Fibroblast of lung (primary cell): ENCODE measurements at regions not wholly inside any gene's neighbourhood (a gene's known extent, or its start where the extent isn't known, plus 50 kb on each side); places are given as distances from the start of the nearest gene placed in this dataset.

ENCODE experiments used
- DNase-seq, 2 donors: peaks; one replicate each; pipeline versions ENCODE4 v3.0.0 to v3.0.0-alpha.2; 2010; ENCODE audit warnings: low read depth in 2 of 2
- H2AFZ ChIP-seq: 2 replicates; pipeline ENCODE4 v1.5.1; 2012; ENCODE audit warnings: low read length, control low read depth, inconsistent platforms
- H3K27ac ChIP-seq: 2 replicates; pipeline ENCODE4 v1.5.1; 2011; ENCODE audit warnings: low read length, control low read depth; ENCODE audit not compliant: insufficient read depth
- H3K27me3 ChIP-seq: 2 replicates; pipeline ENCODE4 v1.5.1; 2011; ENCODE audit warnings: mild to moderate bottlenecking, low read length; ENCODE audit not compliant: control insufficient read depth, insufficient read depth
- H3K36me3 ChIP-seq: 2 replicates; pipeline ENCODE4 v1.5.1; 2011; ENCODE audit warnings: low read length; ENCODE audit not compliant: control insufficient read depth, insufficient read depth
- H3K4me1 ChIP-seq: 2 replicates; pipeline ENCODE4 v1.5.1; 2011; ENCODE audit warnings: low read length; ENCODE audit not compliant: control insufficient read depth, insufficient read depth; ENCODE audit errors: extremely low read depth
- H3K4me2 ChIP-seq: 2 replicates; pipeline ENCODE4 v1.5.1; 2011; ENCODE audit warnings: low read length, control low read depth; ENCODE audit not compliant: insufficient read depth; ENCODE audit errors: extremely low read depth
- H3K4me3 ChIP-seq, 4 experiments: fragments of 200-600 bp in 1 of 4; sonication (generic) in 1 of 4; replicated peaks in 1 of 4; 2 replicates each; pipeline ENCODE4 v1.5.1; 2011 to 2016; ENCODE audit warnings: low read length in 4 of 4, low read depth in 3 of 4, mild to moderate bottlenecking in 3 of 4, control low read depth in 2 of 4, inconsistent platforms in 1 of 4, mixed read lengths in 1 of 4; ENCODE audit not compliant: insufficient read depth in 1 of 4; ENCODE audit errors: control extremely low read depth in 1 of 4
- H3K79me2 ChIP-seq: 2 replicates; pipeline ENCODE4 v1.5.1; 2012; ENCODE audit warnings: mild to moderate bottlenecking, low read length, inconsistent platforms; ENCODE audit not compliant: control insufficient read depth, insufficient read depth
- H3K9ac ChIP-seq: 2 replicates; pipeline ENCODE4 v1.5.1; 2011; ENCODE audit warnings: mild to moderate bottlenecking, low read length, control low read depth; ENCODE audit not compliant: insufficient read depth
- H3K9me3 ChIP-seq: 2 replicates; pipeline ENCODE4 v1.5.1; 2012; ENCODE audit warnings: low read depth, low read length; ENCODE audit not compliant: control insufficient read depth, insufficient read depth
- H4K20me1 ChIP-seq: 2 replicates; pipeline ENCODE4 v1.5.1; 2011; ENCODE audit warnings: low read length; ENCODE audit not compliant: control insufficient read depth, insufficient read depth; ENCODE audit errors: extremely low read depth
- CTCF ChIP-seq, 2 donors: IDR thresholded peaks in 1 of 2; conservative IDR thresholded peaks in 1 of 2; 1 replicate in 1 of 2; 2 replicates in 1 of 2; pipeline ENCODE4 v1.5.1; 2011 to 2012; ENCODE audit warnings: low read length in 2 of 2, control low read depth in 1 of 2, inconsistent platforms in 1 of 2, low read depth in 1 of 2, mild to moderate bottlenecking in 1 of 2
- EZH2 ChIP-seq: IDR thresholded peaks from 2 replicates; pipeline ENCODE4 v1.5.1; 2012; ENCODE audit warnings: low read length, control low read depth, mild to moderate bottlenecking; ENCODE audit errors: missing control alignments

GRCh38 chr7:9900339-9900738 lies 1073.3 kb upstream of the PHF14 start:
- Histone ChIP-seq H3K9me3 (no peaks in the 10 kb centered on the region), H3K4me3 (no peak overlapping the region), H3K27ac (no peak overlapping the region), H4K20me1 (no peaks in the 10 kb centered on the region), H3K36me3 (no peaks in the 10 kb centered on the region), H2AFZ (no peak overlapping the region), H3K9ac (no peak overlapping the region), H3K79me2 (no peaks in the 10 kb centered on the region), H3K4me1 (no peaks in the 10 kb centered on the region), H3K27me3 (no peaks in the 10 kb centered on the region), H3K4me2 (no peak overlapping the region)
- no peak for DNase-seq
- no peak for TF ChIP-seq CTCF (conservative IDR thresholded peaks at IDR 0.05 in 1 of 2, IDR thresholded peaks at IDR 0.05 in 1 of 2; ENCODE audit: low read depth in 1 of 2, low read length in 2 of 2)
- no peak for TF ChIP-seq EZH2

DNA sequence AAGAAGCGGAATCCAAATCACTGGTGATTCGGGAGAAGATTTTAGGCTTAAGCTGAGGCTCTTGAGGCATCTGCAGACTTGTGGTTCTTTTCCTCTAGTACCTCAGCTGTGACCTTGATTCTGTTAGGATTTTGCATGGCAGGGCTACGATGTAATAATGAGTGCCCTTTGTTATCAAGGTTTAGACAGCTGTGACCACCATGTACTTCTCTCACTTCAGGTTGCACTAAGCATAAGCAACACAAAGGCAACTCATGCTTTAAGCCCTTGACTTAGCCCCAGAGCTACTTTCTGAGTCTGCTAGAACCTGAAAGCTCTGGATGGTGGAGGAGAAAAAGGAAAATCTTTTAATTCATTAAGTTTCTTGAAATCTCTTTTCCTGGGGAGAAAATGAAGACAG lies 1052.3 kb upstream of the PHF14 start:
- H3K4me3 ChIP-seq, result no peak overlapping the region
- no peak overlapping the region for H2AFZ ChIP-seq
- no peak for DNase-seq
- TF ChIP-seq CTCF (conservative IDR thresholded peaks at IDR 0.05 in 1 of 2, IDR thresholded peaks at IDR 0.05 in 1 of 2; ENCODE audit: low read depth in 1 of 2, low read length in 2 of 2) (no peak), EZH2 (no peak)
- H3K9me3 ChIP-seq, result no peaks in the 10 kb centered on the region
- no peak overlapping the region for H3K4me2 ChIP-seq
- no peaks in the 10 kb centered on the region for H3K4me1 ChIP-seq
- H3K79me2 ChIP-seq, result no peaks in the 10 kb centered on the region
- H3K27me3 ChIP-seq, result no peaks in the 10 kb centered on the region
- no peak overlapping the region for H3K27ac ChIP-seq
- no peaks in the 10 kb centered on the region for H3K36me3 ChIP-seq
- no peaks in the 10 kb centered on the region for H4K20me1 ChIP-seq
- H3K9ac ChIP-seq, result no peak overlapping the region

DNA sequence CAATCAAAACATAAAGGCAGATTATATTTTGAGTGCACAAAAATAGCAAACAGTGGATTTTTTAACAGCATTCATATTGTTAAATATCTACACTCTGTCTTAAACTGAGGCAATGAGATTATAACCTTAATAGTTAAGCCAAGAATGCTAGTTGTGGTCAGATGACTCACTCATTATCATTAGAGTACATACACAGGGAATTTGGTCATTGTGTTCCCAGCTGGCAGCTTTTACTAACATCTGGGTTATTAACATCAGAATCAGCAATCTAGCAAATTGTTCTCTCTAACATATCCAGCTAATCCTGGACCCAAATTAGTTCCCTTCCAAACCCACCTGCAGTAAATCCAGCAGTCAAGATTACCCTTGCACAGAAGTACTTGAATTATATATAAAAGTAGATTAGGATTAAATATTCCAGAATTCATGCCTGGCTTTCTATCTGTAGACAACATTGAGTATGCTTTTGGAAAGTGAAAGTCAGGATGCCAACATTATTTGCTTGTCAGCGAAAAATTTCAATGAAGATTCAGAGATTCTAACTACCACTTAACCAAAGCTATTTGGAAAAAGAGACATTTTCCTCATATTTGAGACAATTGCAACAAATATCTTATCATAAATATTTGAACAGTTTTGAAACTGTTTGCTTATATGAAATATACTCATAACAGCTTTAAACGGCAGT lies 1035.6 kb upstream of the PHF14 start:
- peak; percentile 89 to 91 for DNase-seq

More for the DNA sequence above, 1035.6 kb upstream of the PHF14 start:
- H3K4me2 ChIP-seq, result no peak overlapping the region
- H3K9ac ChIP-seq, result no peak overlapping the region
- H3K4me3 ChIP-seq, result peak overlapping the region in 1 of 4 experiments; percentile 48
- no peaks in the 10 kb centered on the region for H3K9me3 ChIP-seq
- no peaks in the 10 kb centered on the region for H3K27me3 ChIP-seq
- H2AFZ ChIP-seq, result no peak overlapping the region
- TF ChIP-seq CTCF (conservative IDR thresholded peaks at IDR 0.05 in 1 of 2, IDR thresholded peaks at IDR 0.05 in 1 of 2; ENCODE audit: low read depth in 1 of 2, low read length in 2 of 2), result no peak
- no peak overlapping the region for H3K27ac ChIP-seq
- H3K36me3 ChIP-seq, result no peaks in the 10 kb centered on the region
- H3K79me2 ChIP-seq, result no peaks in the 10 kb centered on the region
- no peaks in the 10 kb centered on the region for H4K20me1 ChIP-seq
- no peaks in the 10 kb centered on the region for H3K4me1 ChIP-seq
